Loucy (cell line): ENCODE measurements at regions not wholly inside any gene's neighbourhood (a gene's known extent, or its start where the extent isn't known, plus 50 kb on each side); places are given as distances from the start of the nearest gene placed in this dataset.

Experiments
- CTCF ChIP-seq: fragments of 200-600 bp; sonication (generic); conservative IDR thresholded peaks from 2 replicates; pipeline ENCODE4 v1.5.1; 2014; ENCODE audit warnings: mild to moderate bottlenecking, antibody characterized with exemption, low read length
- EZH2phosphoT487 ChIP-seq: fragments of 200-600 bp; IDR thresholded peaks from 2 replicates; pipeline ENCODE4 v1.6.1; 2018; ENCODE audit warnings: antibody characterized with exemption, mild to moderate bottlenecking, moderate library complexity, borderline replicate concordance

GRCh38 chr7:131034166-131034881, 293.4 kb upstream of the MKLN1 start:
- TF ChIP-seq CTCF (no peak), EZH2phosphoT487 (no peak)
